DOHH2 (cell line): ENCODE measurements at regions not wholly inside any gene's neighbourhood (a gene's known extent, or its start where the extent isn't known, plus 50 kb on each side); places are given as distances from the start of the nearest gene placed in this dataset.

Experiments used
- H3F3A ChIP-seq: fragments of 200-600 bp; sonication (generic), shearing (Covaris generic); 2 replicates; pipeline ENCODE4 v1.6.0; 2016; ENCODE audit warnings: antibody characterized with exemption, mild to moderate bottlenecking; ENCODE audit not compliant: control insufficient read depth, insufficient read depth
- H3K27ac ChIP-seq: fragments of 200-600 bp; sonication (generic); 2 replicates; pipeline ENCODE4 v1.5.1; 2014; ENCODE audit warnings: low read depth, mild to moderate bottlenecking, low read length, moderate library complexity
- H3K27me3 ChIP-seq: fragments of 200-600 bp; sonication (generic); 2 replicates; pipeline ENCODE4 v1.6.1; 2014; ENCODE audit warnings: mild to moderate bottlenecking, low read length, mixed read lengths; ENCODE audit not compliant: control insufficient read depth
- H3K36me3 ChIP-seq: fragments of 200-600 bp; sonication (generic); 2 replicates; pipeline ENCODE4 v1.6.1; 2014; ENCODE audit warnings: mild to moderate bottlenecking, low read length, moderate library complexity, mixed read lengths; ENCODE audit not compliant: control insufficient read depth
- H3K4me1 ChIP-seq: fragments of 200-600 bp; sonication (generic); 2 replicates; pipeline ENCODE4 v1.6.1; 2014; ENCODE audit warnings: mild to moderate bottlenecking, low read length, mixed read lengths; ENCODE audit not compliant: control insufficient read depth
- H3K4me2 ChIP-seq: fragments of 200-600 bp; sonication (generic); 2 replicates; pipeline ENCODE4 v1.6.0; 2014; ENCODE audit warnings: mild to moderate bottlenecking, low read length, moderate library complexity
- H3K4me3 ChIP-seq: fragments of 200-600 bp; sonication (generic); 2 replicates; pipeline ENCODE4 v1.5.1; 2014; ENCODE audit warnings: mild to moderate bottlenecking, low read length, mixed read lengths
- H3K79me2 ChIP-seq: fragments of 200-600 bp; sonication (generic); 2 replicates; pipeline ENCODE4 v1.6.1; 2014; ENCODE audit warnings: mild to moderate bottlenecking, low read length, mixed read lengths; ENCODE audit not compliant: control insufficient read depth
- H3K9me2 ChIP-seq: fragments of 200-600 bp; sonication (generic); replicated peaks from 2 replicates; pipeline ENCODE4 v1.6.1; 2014; ENCODE audit warnings: mild to moderate bottlenecking, low read length, mixed read lengths; ENCODE audit not compliant: control insufficient read depth
- H3K9me3 ChIP-seq: fragments of 200-600 bp; sonication (generic); 2 replicates; pipeline ENCODE4 v1.6.1; 2014; ENCODE audit warnings: antibody characterized with exemption, low read length, mixed read lengths; ENCODE audit not compliant: control insufficient read depth, insufficient read depth
- H4K20me1 ChIP-seq: fragments of 200-600 bp; sonication (generic); 2 replicates; pipeline ENCODE4 v1.6.0; 2014; ENCODE audit warnings: low read depth, mild to moderate bottlenecking, antibody characterized with exemption, low read length, moderate library complexity; ENCODE audit not compliant: control insufficient read depth, insufficient read depth
- EZH2phosphoT487 ChIP-seq: fragments of 200-600 bp; sonication (generic); IDR thresholded peaks from 2 replicates; pipeline ENCODE4 v1.6.1; 2017; ENCODE audit warnings: borderline replicate concordance, mild to moderate bottlenecking, antibody characterized with exemption, low read length, moderate library complexity, mixed read lengths
- TF ChIP-seq, protein P1 (sequence below): fragments of 200-600 bp; sonication (generic); IDR thresholded peaks from one replicate; pipeline ENCODE4 v1.5.1; 2014; ENCODE audit warnings: antibody characterized with exemption, mild to moderate bottlenecking, low read depth, low read length; ENCODE audit not compliant: poor library complexity, severe bottlenecking

DNA sequence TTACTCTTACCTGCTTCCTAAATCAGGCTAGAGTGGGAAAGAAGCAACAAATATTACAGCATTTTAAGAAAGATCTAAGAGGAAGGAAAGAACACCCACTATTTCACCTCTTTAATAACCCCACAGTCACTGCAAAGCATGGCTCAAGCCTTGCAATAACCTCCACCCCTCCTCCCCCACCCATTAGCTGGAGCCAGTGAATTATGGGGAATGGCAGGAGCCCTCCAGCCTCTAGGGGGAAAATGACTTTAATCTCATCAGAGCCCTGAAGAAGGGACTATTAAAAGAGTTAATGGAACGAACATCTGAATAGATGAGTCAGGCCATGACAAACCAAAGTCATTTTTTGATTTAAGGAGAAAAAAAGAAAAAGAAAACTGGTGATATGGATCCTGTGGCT, 630.7 kb upstream of the PLXNA2 start:
- no peak overlapping the region for H3K27ac ChIP-seq
- H3K36me3 ChIP-seq = no peaks in the 10 kb centered on the region
- H3F3A ChIP-seq = no peaks in the 10 kb centered on the region
- TF ChIP-seq, protein P1, sequence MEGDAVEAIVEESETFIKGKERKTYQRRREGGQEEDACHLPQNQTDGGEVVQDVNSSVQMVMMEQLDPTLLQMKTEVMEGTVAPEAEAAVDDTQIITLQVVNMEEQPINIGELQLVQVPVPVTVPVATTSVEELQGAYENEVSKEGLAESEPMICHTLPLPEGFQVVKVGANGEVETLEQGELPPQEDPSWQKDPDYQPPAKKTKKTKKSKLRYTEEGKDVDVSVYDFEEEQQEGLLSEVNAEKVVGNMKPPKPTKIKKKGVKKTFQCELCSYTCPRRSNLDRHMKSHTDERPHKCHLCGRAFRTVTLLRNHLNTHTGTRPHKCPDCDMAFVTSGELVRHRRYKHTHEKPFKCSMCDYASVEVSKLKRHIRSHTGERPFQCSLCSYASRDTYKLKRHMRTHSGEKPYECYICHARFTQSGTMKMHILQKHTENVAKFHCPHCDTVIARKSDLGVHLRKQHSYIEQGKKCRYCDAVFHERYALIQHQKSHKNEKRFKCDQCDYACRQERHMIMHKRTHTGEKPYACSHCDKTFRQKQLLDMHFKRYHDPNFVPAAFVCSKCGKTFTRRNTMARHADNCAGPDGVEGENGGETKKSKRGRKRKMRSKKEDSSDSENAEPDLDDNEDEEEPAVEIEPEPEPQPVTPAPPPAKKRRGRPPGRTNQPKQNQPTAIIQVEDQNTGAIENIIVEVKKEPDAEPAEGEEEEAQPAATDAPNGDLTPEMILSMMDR = no peak
- TF ChIP-seq EZH2phosphoT487 = no peak
- H3K9me2 ChIP-seq = no peaks in the 10 kb centered on the region
- no peaks in the 10 kb centered on the region for H3K9me3 ChIP-seq
- H3K4me3 ChIP-seq = no peak overlapping the region
- no peak overlapping the region for H3K4me2 ChIP-seq
- H4K20me1 ChIP-seq = no peaks in the 10 kb centered on the region
- H3K79me2 ChIP-seq = no peaks in the 10 kb centered on the region
- H3K4me1 ChIP-seq = no peaks in the 10 kb centered on the region
- H3K27me3 ChIP-seq = no peaks in the 10 kb centered on the region

DNA sequence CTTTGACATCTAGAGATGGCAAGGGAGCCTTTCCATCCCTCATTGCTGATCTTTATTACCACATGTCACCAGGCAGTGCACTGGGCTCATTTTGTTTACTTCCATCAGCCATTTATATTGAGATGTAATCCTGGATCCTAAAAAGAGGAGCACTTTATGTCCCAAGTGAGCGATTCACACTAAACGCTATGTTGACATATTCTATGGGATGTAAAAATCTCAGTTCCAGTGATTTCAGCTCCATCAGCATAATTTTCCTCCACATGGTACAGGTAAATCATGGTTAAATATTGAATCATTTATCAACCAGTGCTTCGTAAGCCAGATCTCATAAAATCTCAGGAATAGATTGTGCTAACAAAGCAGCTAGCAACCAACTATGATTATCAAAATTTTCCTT, 634.8 kb upstream of the PLXNA2 start:
- Histone ChIP-seq H3K27ac (no peak overlapping the region), H3K79me2 (no peaks in the 10 kb centered on the region), H3F3A (no peaks in the 10 kb centered on the region), H3K9me3 (no peaks in the 10 kb centered on the region), H3K4me1 (no peaks in the 10 kb centered on the region), H3K27me3 (no peaks in the 10 kb centered on the region), H3K4me3 (no peak overlapping the region), H4K20me1 (no peaks in the 10 kb centered on the region), H3K36me3 (no peaks in the 10 kb centered on the region), H3K9me2 (no peaks in the 10 kb centered on the region), H3K4me2 (no peak overlapping the region)
- TF ChIP-seq, protein P1 = no peak
- TF ChIP-seq EZH2phosphoT487 = no peak

- no peaks in the 10 kb centered on the region for H3K9me2 ChIP-seq
- TF ChIP-seq, protein P1 = no peak
- no peak for TF ChIP-seq EZH2phosphoT487
- no peaks in the 10 kb centered on the region for H3K79me2 ChIP-seq
- no peak overlapping the region for H3K27ac ChIP-seq
- H3F3A ChIP-seq = no peaks in the 10 kb centered on the region
- no peak overlapping the region for H3K4me2 ChIP-seq
- no peaks in the 10 kb centered on the region for H4K20me1 ChIP-seq
- no peaks in the 10 kb centered on the region for H3K27me3 ChIP-seq
- no peaks in the 10 kb centered on the region for H3K9me3 ChIP-seq
- no peaks in the 10 kb centered on the region for H3K4me1 ChIP-seq
- no peak overlapping the region for H3K4me3 ChIP-seq
- H3K36me3 ChIP-seq = no peaks in the 10 kb centered on the region
Measured at GRCh38 chr1:208880433-208881100, 636.4 kb upstream of the PLXNA2 start.
